GM13976 (cell line): ENCODE measurements at regions not wholly inside any gene's neighbourhood (a gene's known extent, or its start where the extent isn't known, plus 50 kb on each side); places are given as distances from the start of the nearest gene placed in this dataset.

ENCODE experiments used
- DNase-seq: peaks from one replicate; pipeline ENCODE4 v3.0.0; 2012; ENCODE audit warnings: low spot score
- CTCF ChIP-seq: IDR thresholded peaks from 2 replicates; pipeline ENCODE4 v1.5.1; 2012; ENCODE audit warnings: borderline replicate concordance, mild to moderate bottlenecking; ENCODE audit not compliant: insufficient read depth; ENCODE audit errors: extremely low read depth, missing control alignments, control extremely low read depth
- in situ Hi-C: fragments of 300-500 bp; cut with MboI; formaldehyde crosslinking; loops from one replicate; pipeline ENCODE4 v1.12.0; 2022; ENCODE audit warnings: low sequenced_read_pairs, mixed read lengths, inconsistent platforms; ENCODE audit not compliant: unreplicated experiment

- no peak for TF ChIP-seq CTCF
- DNase-seq: no peak
- in situ Hi-C loops: no loop called here
Measured at GRCh38 chr3:74360406-74360805, 254.1 kb downstream of the CNTN3 start.

- DNase-seq: no peak
- no peak for TF ChIP-seq CTCF
- in situ Hi-C loops: no loop called here
Measured at GRCh38 chr3:74357881-74358280, 256.6 kb downstream of the CNTN3 start.

GRCh38 chr3:74353039-74353438 lies 261.4 kb downstream of the CNTN3 start:
- no peak for DNase-seq

GRCh38 chr3:74352166-74352565 lies 262.3 kb downstream of the CNTN3 start:
- DNase-seq: no peak
- in situ Hi-C loops: no loop called here
- no peak for TF ChIP-seq CTCF

More at GRCh38 chr3:74353039-74353438, 261.4 kb downstream of the CNTN3 start:
- no peak for TF ChIP-seq CTCF
- in situ Hi-C loops: no loop called here

- TF ChIP-seq CTCF: no peak
- DNase-seq: no peak
- in situ Hi-C loops: no loop called here
Measured at GRCh38 chr3:74351213-74351612, 263.2 kb downstream of the CNTN3 start.

- in situ Hi-C loops: no loop called here
- DNase-seq: no peak
- TF ChIP-seq CTCF: no peak
Measured at GRCh38 chr3:74349015-74349414, 265.4 kb downstream of the CNTN3 start.

GRCh38 chr3:74347563-74348268 lies 266.7 kb downstream of the CNTN3 start:
- in situ Hi-C loops: no loop called here
- no peak for TF ChIP-seq CTCF
- no peak for DNase-seq
